GM06990 (cell line): ENCODE measurements at regions not wholly inside any gene's neighbourhood (a gene's known extent, or its start where the extent isn't known, plus 50 kb on each side); places are given as distances from the start of the nearest gene placed in this dataset.
"Not testable (repeated sequence)": the region's sequence is repeated elsewhere in the genome, so short reads cannot be mapped to it uniquely, and the experiment has no call there.

Source experiments
- DNase-seq: peaks from one replicate; pipeline ENCODE4 v3.0.0-alpha.2; 2011; ENCODE audit not compliant: insufficient read length; ENCODE audit errors: extremely low read depth
- H3K27me3 ChIP-seq: replicated peaks from 2 replicates; pipeline ENCODE4 v1.6.0; 2011; ENCODE audit warnings: low read length; ENCODE audit not compliant: control insufficient read depth, insufficient read depth
- H3K36me3 ChIP-seq: 2 replicates; pipeline ENCODE4 v1.5.1; 2011; ENCODE audit warnings: low read length; ENCODE audit not compliant: control insufficient read depth, insufficient read depth
- H3K4me3 ChIP-seq: replicated peaks from 2 replicates; pipeline ENCODE4 v1.5.1; 2011; ENCODE audit warnings: low read depth, mild to moderate bottlenecking, control low read depth, low read length
- CTCF ChIP-seq: IDR thresholded peaks from 2 replicates; pipeline ENCODE4 v1.5.1; 2011; ENCODE audit warnings: low read length, control low read depth, mild to moderate bottlenecking, inconsistent platforms; ENCODE audit not compliant: insufficient read depth, poor library complexity, severe bottlenecking

- no peak for TF ChIP-seq CTCF
- H3K4me3 ChIP-seq = no peak overlapping the region
- no peaks in the 10 kb centered on the region for H3K27me3 ChIP-seq
- H3K36me3 ChIP-seq = no peaks in the 10 kb centered on the region
- no peak for DNase-seq
These were observed 307.2 kb downstream of the ACTR3B start for GRCh38 chr7:153066711-153067110.

- no peak overlapping the region for H3K4me3 ChIP-seq
- H3K36me3 ChIP-seq = no peaks in the 10 kb centered on the region
- H3K27me3 ChIP-seq = no peaks in the 10 kb centered on the region
- no peak for DNase-seq
- TF ChIP-seq CTCF = no peak
These were observed 310.6 kb downstream of the ACTR3B start for GRCh38 chr7:153070141-153070540.

- no peak for TF ChIP-seq CTCF
- DNase-seq = no peak
- no peaks in the 10 kb centered on the region for H3K27me3 ChIP-seq
- no peak overlapping the region for H3K4me3 ChIP-seq
- H3K36me3 ChIP-seq = no peaks in the 10 kb centered on the region
These were observed 313.3 kb downstream of the ACTR3B start for GRCh38 chr7:153072806-153073205.

- not testable (repeated sequence) for H3K4me3 ChIP-seq, H3K27me3 ChIP-seq, DNase-seq, H3K36me3 ChIP-seq
These were observed 316.7 kb downstream of the ACTR3B start for GRCh38 chr7:153076289-153076688.

GRCh38 chr7:153081496-153081895 is 321.9 kb downstream of the ACTR3B start:
- Histone ChIP-seq H3K36me3 (no peaks in the 10 kb centered on the region), H3K4me3 (no peak overlapping the region), H3K27me3 (no peaks in the 10 kb centered on the region)
- DNase-seq = no peak
- no peak for TF ChIP-seq CTCF

GRCh38 chr7:153084278-153084677 is 324.7 kb downstream of the ACTR3B start:
- Histone ChIP-seq H3K36me3 (no peaks in the 10 kb centered on the region), H3K27me3 (no peaks in the 10 kb centered on the region), H3K4me3 (no peak overlapping the region)
- no peak for DNase-seq
- no peak for TF ChIP-seq CTCF

- no peak for DNase-seq
- no peak overlapping the region for H3K4me3 ChIP-seq
- no peaks in the 10 kb centered on the region for H3K27me3 ChIP-seq
- no peaks in the 10 kb centered on the region for H3K36me3 ChIP-seq
- TF ChIP-seq CTCF = no peak
These were observed 327.9 kb downstream of the ACTR3B start for GRCh38 chr7:153087498-153087897.
